ENCODE measurements at regions not wholly inside any gene's neighbourhood (a gene's known extent, or its start where the extent isn't known, plus 50 kb on each side); places are given as distances from the start of the nearest gene placed in this dataset.
"Not testable (repeated sequence)": the region's sequence is repeated elsewhere in the genome, so short reads cannot be mapped to it uniquely, and the experiment has no call there.

DNA sequence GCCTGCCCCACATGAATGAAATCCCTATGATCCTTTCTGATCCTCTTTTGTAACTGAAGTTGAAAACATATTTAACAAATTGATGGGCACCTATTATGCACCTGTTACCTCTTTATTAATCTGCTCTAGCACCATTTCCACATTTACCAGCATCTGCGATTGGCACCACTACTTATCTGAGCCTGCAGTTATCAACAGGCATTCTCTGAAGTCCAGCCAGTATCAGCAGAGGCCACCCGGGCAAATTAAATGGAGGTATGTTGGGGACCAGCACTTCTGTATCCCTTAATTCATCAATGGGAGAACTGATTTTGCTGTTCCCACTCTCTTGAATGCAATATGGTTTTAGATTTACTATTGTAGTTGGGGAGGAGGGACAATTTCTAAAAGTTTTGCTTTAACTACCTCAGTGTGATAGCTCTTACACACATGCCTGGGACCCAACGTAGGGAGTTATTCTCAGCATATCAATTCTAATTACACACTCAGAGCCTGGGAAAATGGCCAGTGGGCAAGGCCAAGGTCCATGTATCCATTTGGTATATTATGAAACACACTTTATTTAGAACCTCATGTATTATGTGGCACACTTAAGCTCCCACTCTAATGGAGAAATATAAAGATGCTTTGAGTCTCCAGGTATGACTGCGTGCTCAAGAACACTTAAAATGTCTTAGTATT is 1927.1 kb upstream of the PCDH7 start:
- no peak for DNase-seq (ENCODE audit: low read depth in 2 of 2)

DNA sequence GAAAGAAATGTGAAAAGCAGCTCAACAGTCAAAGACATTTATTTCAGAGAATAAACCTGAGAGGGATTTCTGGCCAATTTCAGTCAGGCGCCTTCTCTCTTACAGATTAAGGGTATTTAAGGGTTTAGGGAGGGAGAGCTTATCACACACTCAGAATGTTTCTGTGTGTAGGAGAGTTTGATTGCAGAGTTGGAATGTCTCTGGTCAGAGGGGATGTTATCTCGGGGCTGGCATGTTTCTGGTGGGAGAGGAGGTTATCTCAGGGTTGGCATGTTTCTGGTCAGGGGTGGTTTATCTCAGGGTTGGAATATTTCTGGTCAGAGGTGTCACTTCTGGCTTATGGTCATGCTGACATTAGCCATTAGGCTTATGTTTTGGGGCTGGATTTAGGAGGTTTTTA is 1920.5 kb upstream of the PCDH7 start:
- no peak for DNase-seq (ENCODE audit: low read depth in 2 of 2)

DNA sequence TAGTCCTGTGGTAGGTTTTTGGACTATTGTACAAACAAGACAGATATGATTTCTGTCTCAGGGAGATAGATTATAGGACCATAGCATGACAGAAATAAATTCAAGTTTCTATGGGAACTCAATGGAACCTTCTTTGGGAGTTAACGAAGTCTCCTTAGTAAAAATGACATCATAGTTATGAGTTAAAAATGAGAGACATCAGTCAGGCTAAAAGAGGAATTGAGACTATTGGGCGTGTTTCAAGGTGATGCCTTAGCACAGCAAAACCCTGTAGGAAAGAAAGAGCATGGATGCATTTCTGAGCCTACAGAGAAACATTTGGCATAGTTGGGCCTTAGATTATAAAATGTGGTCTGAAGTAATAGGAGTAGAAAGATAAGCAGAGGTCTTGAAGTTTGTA is 1909.1 kb upstream of the PCDH7 start:
- no peak for DNase-seq (ENCODE audit: low read depth in 2 of 2)

DNA sequence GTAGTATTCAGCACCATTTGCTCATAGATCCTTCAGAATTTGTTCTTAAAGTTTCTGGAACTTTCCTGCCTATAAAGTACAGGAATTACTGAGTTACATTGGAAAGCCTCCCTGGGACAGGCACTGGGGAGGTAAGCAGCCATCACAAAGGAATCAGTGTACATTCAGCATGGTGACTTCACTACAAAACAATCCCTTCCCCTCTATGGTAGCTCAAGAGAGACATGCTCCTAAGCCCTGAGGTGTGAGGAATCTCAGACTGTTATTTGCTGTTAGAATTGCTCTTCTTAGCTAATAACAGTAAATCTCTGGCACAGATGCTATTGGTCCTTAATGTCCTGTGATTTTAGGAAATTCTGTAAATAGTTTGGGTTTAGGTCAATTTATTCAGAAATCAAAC is 1898.0 kb upstream of the PCDH7 start:
- DNase-seq (ENCODE audit: low read depth in 2 of 2): no peak

DNA sequence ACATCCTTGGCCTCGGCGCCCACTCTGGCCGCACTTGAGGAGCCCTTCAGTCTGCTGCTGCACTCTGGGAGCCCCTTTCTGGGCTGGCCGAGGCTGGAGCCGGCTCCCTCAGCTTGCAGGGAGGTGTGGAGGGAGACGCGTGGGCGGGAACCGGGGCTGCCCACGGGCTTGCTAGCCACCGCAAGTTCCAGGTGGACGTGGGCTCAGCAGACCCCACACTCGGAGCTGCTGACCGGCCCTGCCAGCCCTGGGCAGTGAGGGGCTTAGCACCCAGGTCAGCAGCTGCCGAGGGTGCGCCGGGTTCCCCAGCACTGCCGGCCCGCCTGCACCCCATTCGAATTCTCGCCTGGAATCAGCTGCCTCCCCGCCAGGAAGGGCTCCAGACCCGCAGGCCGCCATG is 1892.3 kb upstream of the PCDH7 start:
- no peak for DNase-seq (ENCODE audit: low read depth in 2 of 2)

DNA sequence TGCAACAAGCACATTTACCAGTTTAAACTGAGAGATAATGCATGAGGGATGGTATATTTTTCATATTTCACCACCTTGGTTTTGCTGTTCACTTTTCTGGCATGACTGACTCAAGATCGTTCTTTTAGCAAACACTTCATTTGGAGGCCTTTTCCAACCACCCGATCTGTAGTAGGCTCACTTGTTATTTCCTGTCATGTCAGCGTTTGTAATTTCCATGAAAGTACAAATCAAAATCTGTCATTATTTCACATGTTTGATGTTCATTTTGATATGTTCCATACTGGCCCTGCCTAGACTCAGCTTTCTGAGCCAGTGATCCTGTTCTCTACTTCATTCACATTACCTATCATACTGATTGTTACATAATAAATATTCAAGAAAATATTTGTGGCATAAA is 1888.3 kb upstream of the PCDH7 start:
- DNase-seq (ENCODE audit: low read depth in 2 of 2): no peak

DNA sequence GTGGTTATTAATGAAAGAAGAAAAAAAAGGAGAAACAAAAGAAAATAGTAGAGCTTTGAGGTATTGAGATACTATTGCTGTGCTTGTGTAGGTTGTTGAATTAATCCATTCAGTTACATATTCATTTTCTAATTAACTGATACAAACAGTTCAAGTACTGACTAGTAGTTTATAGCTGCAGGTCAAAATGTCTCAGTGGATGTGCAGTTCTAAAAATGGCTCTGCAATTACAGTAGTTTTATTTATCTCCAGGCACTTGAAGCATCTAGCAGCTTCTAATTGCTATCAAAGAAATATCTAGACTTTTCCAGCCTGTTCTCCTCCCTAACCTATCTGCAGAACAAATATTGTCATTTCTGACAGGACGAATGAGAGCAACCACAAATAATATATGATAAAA is 1887.7 kb upstream of the PCDH7 start:
- DNase-seq (ENCODE audit: low read depth in 2 of 2): no peak

DNA sequence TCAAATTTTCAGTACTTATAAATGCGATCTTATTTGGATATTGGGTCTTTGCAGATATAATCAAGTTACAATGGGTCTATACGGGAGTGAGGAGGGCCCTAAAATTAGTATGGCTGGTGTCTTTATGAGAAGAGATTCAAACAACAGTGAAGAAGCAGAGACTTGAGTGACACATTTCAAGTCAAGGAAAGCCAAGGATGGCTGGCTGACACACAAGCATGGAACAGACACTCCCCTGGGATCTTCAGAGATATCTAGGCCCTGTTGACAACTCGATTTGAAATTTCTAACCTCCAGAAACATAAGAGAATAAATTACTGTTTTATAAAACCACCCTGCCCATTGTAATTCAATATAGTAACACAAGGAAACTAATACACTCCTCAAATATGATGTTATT is 1886.0 kb upstream of the PCDH7 start:
- no peak for DNase-seq (ENCODE audit: low read depth in 2 of 2)

DNA sequence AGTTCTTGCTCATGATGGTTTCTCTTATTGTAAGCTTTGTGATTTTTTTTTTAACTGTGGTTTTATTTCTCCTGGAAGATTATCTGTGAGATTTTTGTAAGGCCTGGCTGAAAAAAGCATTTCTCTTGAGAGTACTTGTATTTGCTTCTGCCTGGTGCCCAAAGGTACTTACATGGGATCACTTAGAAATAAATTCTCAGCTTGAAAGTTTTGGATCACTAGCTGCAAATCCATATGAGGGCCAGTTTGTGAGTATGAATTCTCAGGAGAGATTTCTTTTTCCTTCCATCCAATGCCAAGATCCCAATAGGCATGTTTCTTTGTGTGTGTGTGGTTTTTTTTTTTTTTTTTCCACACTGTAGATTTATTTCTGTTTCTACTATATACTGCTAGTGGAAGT is 1884.7 kb upstream of the PCDH7 start:
- no peak for DNase-seq (ENCODE audit: low read depth in 2 of 2)

DNA sequence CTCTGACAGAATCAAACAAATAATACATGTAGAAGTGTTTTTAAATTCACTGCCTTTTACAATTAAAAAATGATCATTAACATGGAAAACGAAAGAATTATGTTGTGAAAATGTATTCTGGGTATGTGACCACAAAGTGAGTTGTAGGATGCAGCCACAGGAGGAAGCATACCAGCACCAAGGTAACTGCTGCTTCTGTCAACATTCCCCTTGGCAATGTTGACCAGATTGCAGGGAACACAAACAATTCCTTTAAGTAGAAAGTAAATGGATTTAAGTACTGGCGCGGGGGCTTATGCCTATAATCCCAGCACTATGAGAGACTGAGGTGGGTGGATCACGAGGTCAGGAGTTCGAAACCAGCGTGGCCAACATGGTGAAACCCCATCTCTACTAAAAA is 1877.9 kb upstream of the PCDH7 start:
- no peak for DNase-seq (ENCODE audit: low read depth in 2 of 2)

DNA sequence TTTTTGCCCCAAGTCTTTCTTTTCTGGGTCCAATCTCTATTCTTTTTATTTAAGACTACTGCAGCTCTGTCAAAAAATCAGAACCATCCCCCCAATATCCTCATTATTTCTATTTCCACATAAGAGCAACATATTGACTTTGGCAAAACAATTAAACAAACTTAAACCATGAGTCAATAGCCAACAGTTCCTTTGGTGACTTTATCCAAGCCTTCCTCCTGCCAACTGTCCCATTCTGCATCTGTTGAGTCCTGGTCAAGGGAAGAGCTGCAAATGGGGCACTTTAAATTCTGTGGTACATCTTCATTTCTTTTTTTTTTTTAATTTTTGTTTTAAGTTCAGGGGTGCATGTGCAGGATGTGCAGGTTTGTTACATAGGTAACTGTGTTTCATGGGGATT is 1875.0 kb upstream of the PCDH7 start:
- DNase-seq (ENCODE audit: low read depth in 2 of 2): no peak

DNA sequence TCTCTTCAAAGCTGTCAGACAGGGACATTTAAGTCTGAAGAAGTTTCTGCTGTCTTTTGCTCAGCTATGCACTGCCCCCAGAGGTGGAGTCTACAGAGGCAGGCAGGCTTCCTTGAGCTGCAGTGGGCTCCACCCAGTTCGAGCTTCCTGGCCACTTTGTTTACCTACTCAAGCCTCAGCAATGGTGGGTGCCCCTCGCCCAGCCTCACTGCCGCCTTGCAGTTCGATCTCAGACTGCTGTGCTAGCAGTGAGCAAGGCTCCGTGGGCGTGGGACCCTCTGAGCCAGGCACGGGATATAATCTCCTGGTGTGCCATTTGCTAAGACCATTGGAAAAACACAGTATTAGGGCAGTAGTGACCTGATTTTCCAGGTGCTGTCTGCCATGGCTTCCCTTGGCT is 1863.1 kb upstream of the PCDH7 start:
- DNase-seq (ENCODE audit: low read depth in 2 of 2): not testable (repeated sequence)

DNA sequence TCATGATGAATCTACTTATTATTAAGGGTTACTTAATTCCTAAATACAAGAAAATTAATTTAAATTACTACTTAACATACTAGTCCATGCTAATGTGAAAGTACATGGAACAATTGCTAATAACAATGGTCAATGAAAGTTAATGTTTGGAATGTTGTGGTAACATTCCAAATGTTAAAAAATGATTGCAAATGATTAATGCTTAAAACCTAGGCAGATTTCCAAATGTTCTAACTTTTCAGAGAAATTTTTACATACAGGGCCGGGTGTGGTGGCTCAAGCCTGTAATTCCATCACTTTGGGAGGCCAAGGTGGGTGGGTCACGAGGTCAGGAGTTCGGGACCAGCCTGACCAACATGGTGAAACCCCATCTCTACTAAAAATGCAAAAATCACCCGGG is 1851.3 kb upstream of the PCDH7 start:
- DNase-seq (ENCODE audit: low read depth in 2 of 2): no peak

DNA sequence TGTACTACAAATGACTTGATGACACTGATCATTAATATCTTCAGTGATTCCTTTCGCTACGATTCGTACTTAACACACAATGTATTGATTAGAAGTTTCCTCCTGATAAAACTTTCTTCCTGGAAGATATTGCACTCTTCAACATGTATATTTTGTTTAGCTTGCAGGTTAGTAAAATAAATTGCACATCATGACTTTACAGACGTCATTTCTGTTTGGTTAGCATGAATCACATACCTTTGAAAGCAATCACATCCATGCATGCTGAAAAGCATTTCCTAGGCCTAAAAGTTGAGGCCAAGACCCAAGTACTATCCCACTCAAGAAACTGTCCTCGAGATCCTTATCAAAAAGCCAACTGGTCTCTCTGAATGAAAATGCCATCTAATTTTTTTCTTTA is 1841.0 kb upstream of the PCDH7 start:
- DNase-seq (ENCODE audit: low read depth in 2 of 2): no peak

DNA sequence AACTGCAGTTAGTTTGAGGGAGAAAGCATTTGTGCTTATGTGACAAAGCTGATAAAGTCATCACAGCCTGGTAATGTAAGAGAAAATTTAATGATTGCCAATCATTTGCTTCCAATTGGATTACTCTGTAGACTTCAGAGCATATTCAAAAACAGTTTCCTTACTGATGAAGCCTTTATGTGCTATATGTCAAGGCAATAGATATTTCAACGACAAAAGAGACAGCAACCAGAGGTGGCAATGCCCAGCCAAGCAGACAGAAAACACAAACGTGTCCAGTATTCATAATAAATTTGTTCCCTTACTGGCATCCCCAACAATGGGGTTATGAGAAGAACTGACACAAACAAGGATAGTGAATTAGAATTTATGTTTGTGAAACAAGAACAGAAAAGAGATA is 1840.3 kb upstream of the PCDH7 start:
- DNase-seq (ENCODE audit: low read depth in 2 of 2): no peak

DNA sequence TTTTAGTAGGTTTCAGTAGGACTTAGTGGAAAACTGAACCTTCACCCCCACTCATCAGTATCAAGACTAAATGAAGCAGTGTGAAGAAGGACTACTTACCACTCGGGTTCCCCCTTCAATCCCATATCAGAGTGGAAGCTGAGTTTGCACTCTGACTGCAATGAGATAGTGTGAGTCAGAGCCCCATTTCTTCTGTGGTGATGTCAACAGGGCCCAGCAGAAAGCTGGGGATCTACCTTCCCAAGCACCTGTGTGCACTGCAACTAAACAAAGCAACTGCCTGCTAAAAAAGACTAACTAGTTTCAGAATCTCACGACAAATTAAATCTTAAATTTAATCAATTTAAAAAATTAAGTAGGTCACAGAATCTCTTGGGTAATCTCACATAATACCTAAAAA is 1837.0 kb upstream of the PCDH7 start:
- no peak for DNase-seq (ENCODE audit: low read depth in 2 of 2)

DNA sequence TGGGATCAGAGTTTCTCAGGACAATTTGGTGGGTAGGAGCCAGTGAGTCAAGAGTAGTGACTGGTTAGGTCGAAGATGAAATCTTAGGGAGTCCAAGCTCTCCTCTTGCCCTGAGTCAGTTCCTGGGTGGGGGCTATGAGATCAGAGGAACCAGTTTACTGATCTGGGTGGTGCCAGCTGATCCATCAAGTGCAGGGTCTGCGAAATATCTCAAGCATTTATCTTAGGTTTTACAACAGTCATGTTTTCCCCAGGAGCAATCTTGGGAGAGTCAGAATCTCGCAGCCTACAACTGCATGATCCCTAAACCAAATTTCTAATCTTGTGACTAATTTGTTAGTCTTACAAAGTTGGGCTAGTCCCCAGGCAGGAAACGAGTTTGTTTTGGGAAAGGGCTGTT is 1833.2 kb upstream of the PCDH7 start:
- DNase-seq (ENCODE audit: low read depth in 2 of 2): no peak

DNA sequence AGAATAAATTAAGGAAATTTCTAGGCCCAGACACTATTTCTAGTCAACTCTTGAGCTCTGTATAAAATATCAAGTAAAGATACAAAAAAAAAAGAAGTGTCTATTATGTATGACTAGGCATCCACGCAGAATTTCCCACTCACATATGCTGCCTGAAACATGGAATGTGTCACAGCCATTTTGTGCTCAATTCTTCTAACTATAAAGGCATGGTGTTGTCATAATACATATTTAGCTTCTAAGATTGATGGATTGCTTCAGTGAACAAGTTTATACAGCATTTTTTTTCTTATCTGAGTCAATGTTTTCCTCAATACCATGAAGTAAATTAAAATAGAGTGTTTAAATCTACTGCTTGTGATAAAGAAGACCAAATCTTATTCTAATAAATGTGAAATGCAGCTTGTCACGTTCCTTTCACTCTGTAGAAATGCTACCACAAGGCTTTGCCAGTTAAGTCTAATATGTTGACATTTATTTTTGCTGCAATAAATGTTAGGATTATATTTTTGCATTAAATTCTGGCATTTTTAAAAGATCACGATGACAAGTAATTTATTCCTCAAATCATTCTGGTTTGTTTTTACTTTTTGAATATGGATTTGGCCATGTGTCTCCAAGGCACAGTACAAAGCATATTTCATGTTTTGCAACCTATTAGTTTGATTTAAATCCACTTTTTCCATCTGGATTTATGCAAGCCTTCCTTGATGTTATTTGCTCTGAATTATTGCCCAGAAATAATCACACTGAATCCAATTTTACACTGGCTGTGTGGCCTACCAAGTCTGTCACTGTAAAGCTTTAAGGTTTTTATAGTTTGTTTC is 1829.0 kb upstream of the PCDH7 start:
- DNase-seq (ENCODE audit: low read depth in 2 of 2): no peak

DNA sequence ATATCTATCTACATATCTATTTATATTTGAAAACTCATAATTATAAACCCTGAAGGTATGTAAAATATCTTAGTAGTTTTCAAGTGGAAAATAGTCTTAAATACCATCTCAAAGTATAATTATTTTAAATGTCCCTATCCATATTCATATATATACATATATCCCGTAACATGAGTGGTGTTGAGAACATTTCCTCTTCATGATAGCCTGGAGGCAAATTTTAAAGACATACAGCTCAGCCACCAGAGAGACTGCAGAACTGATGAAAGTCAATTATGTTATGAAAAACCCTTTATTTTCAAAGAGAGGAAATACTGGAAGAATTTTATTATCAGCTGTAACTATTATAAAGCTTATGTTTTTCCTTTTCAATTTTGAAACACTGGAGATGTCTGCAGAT is 1806.7 kb upstream of the PCDH7 start:
- DNase-seq (ENCODE audit: low read depth in 2 of 2): no peak

DNA sequence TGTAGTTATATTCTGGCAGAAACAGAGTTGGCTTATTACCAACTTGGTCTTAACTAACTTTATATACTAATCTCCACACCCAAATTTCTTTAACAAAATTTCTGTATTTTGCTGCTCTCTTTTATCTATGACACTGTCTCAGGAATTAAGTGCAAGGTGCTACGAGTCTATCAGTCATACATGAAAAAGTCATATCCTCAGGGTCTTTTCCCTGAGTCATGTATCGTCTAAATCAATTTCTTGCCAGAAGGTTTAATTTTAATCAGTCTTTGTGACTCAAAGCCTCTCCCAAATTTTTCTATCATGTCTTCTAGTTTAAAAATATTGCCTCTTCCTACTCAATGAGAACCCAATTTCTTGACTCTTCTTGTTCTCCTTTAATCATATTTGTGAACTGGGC is 1803.6 kb upstream of the PCDH7 start:
- no peak for DNase-seq (ENCODE audit: low read depth in 2 of 2)

DNA sequence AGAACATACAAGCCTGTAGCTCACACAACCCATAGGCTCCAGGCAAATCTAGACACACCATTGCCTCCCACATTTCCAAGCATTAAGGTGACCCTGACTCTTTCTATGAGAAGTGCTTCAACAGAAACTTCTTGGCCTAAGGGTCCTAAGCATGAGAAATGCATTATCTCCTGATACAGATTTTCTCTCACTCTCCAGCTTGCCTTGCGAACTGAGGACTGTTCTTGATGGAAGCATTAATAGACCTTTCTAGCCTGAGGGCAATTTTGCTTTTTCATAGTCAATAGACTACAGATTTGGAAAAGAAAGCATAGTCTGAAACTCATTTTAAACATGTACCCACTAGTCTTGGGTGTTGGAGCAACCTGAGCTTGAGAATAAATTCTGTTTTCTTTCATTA is 1801.3 kb upstream of the PCDH7 start:
- no peak for DNase-seq (ENCODE audit: low read depth in 2 of 2)

DNA sequence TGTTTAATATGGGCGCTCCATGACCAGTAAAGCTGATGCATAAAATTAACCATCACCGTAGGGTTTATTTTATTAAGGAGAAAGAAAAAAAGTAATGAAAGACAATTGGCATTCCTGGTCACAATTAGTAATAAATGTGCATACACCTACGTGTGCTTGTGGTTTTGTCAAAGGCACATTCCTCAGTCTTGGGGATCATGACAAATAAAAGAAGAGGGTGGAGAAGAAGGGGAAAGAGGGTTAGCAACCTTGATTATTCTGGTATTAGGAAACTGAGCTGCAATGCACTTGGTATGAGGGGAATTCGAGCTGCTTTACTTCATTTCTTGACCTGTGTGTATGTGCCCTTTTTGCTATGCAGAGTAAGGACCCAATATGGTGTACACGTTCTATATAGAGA is 1798.3 kb upstream of the PCDH7 start:
- no peak for DNase-seq (ENCODE audit: low read depth in 2 of 2)

DNA sequence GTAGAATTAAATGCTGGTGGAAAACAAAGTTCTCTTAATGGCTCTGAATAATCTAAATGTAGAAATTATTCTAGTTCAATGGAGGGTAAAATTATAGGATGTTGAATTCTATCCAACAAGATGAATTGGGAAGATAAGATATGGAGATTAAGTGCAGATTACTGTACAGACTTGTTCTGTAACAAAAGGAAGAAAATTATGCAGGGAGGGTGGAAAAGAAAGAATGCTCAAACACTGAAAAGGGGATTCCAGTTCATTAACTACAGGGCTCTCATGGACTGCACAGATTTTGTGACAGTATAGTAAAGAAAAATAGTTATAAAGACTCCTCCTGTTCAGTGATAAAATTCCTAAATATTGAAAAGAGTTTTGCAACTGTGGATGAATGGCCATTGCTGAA is 1794.0 kb upstream of the PCDH7 start:
- DNase-seq (ENCODE audit: low read depth in 2 of 2): no peak

DNA sequence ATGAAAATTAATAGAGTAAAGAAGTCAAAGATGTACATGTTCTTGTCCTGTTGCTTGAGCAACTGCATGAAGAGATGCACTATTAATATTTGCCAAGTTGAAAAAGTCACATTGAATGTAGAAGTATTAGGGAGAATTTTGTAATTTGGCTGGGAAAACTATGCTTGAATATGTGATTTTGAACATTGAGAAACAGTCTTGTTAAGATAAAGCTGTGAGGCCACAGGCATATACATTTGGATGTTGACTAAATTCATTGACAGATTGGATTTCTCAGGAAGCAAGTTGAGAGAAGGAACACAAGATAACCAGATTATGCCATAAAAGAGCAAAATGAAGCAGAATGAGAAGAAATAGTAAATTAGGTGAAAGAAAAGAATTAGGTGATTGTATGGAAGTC is 1777.5 kb upstream of the PCDH7 start:
- DNase-seq (ENCODE audit: low read depth in 2 of 2): no peak
